Sigmoid colon (tissue), 3 donors: ENCODE measurements at regions not wholly inside any gene's neighbourhood (a gene's known extent, or its start where the extent isn't known, plus 50 kb on each side); places are given as distances from the start of the nearest gene placed in this dataset.

ENCODE experiments used
- CTCF ChIP-seq, 4 experiments: fragments of 450-650 bp in 3 of 4; fragments of 200-600 bp in 1 of 4; IDR thresholded peaks; one replicate each; pipeline ENCODE4 v1.5.1; 2016 to 2019; ENCODE audit warnings: antibody characterized with exemption in 4 of 4, mild to moderate bottlenecking in 3 of 4, moderate library complexity in 2 of 4
- POLR2A ChIP-seq, 2 donors: fragments of 450-650 bp; IDR thresholded peaks; one replicate each; pipeline ENCODE4 v1.6.1; 2016; ENCODE audit warnings: antibody characterized with exemption in 2 of 2, mild to moderate bottlenecking in 2 of 2, moderate library complexity in 2 of 2

GRCh38 chr2:5444854-5445253 is 247.3 kb upstream of the SOX11 start:
- TF ChIP-seq CTCF (IDR thresholded peaks at IDR 0.05) (no peak), POLR2A (IDR thresholded peaks at IDR 0.05) (no peak)
